K562 (cell line): ENCODE measurements at regions not wholly inside any gene's neighbourhood (a gene's known extent, or its start where the extent isn't known, plus 50 kb on each side); places are given as distances from the start of the nearest gene placed in this dataset.

ENCODE experiments used
- ATAC-seq: fragments of 200-7000 bp; cut with Tn5 transposase; 3 replicates; pipeline ENCODE4 v1.9.1; 2020; ENCODE audit warnings: moderate library complexity
- BruUV-seq: library from RNA; stranded (reverse); fragments of 400-500 nt; replicated peaks from 2 replicates; lab custom pipeline; 2021; lab: Mats Ljungman, UMichigan
- CTCF ChIA-PET: fragments of 300-600 bp; formaldehyde crosslinking; extraction: SDS; loops from one replicate; lab custom pipeline; 2021; ENCODE audit warnings: low intra/inter-chr PET ratio; lab: Yijun Ruan, JAX
- POLR2A ChIA-PET: fragments of 300-600, 350-650 bp; sonication (Branson Sonifier 250); formaldehyde crosslinking; extraction: SDS; loops from one replicate; lab custom pipeline; 2021; ENCODE audit warnings: antibody characterized with exemption, inconsistent platforms; lab: Yijun Ruan, JAX
- DNase-seq, 4 experiments: peaks; one replicate each; pipeline versions ENCODE4 v3.0.0 to v3.0.0-alpha.2; 2011 to 2018; ENCODE audit warnings: low spot score in 3 of 4, mixed read lengths in 3 of 4; ENCODE audit errors: extremely low read depth in 1 of 4
- FAIRE-seq: peaks from 2 replicates; lab custom pipeline; 2011; peaks lifted over from hg19 to GRCh38; lab: Jason Lieb, UNC
- H2AFZ ChIP-seq: 2 replicates; pipeline ENCODE4 v1.6.0; 2011; ENCODE audit warnings: low read depth, low read length, control low read depth, inconsistent platforms
- H3K27ac ChIP-seq: fragments of 200-600 bp; 3 replicates; pipeline ENCODE4 v1.8.0; 2011; ENCODE audit warnings: low read depth, mild to moderate bottlenecking, control low read depth, inconsistent platforms, low read length, moderate library complexity, mixed read lengths; ENCODE audit errors: extremely low read depth
- H3K27me3 ChIP-seq, 2 experiments: fragments of 300-600 bp in 1 of 2; 2 replicates in 1 of 2; 3 replicates in 1 of 2; pipeline versions ENCODE4 v1.6.0 to v1.8.0; 2011; ENCODE audit warnings: inconsistent platforms in 2 of 2, low read length in 2 of 2, mild to moderate bottlenecking in 1 of 2, mixed read lengths in 1 of 2, moderate library complexity in 1 of 2; ENCODE audit not compliant: control insufficient read depth in 2 of 2, insufficient read depth in 2 of 2
- H3K36me3 ChIP-seq: fragments of 300-600 bp; 3 replicates; pipeline ENCODE4 v1.8.0; 2011; ENCODE audit warnings: mild to moderate bottlenecking, low read length, inconsistent platforms; ENCODE audit not compliant: control insufficient read depth, insufficient read depth
- H3K4me1 ChIP-seq, 2 experiments: fragments of 200-600 bp in 1 of 2; replicated peaks in 1 of 2; 2 replicates in 1 of 2; 3 replicates in 1 of 2; pipeline versions ENCODE4 v1.5.1 to v1.8.0; 2011; ENCODE audit warnings: inconsistent platforms in 2 of 2, low read length in 2 of 2, mild to moderate bottlenecking in 1 of 2, mixed read lengths in 1 of 2, moderate library complexity in 1 of 2; ENCODE audit not compliant: control insufficient read depth in 2 of 2, insufficient read depth in 2 of 2
- H3K4me2 ChIP-seq: 2 replicates; pipeline ENCODE4 v1.6.1; 2011; ENCODE audit warnings: low read length, control low read depth, inconsistent platforms, mixed read lengths; ENCODE audit not compliant: insufficient read depth
- H3K4me3 ChIP-seq: fragments of 200-600 bp; sonication (generic), shearing (Covaris generic); 2 replicates; pipeline ENCODE4 v1.5.1; 2016; ENCODE audit warnings: control low read depth, inconsistent platforms
- H3K79me2 ChIP-seq: fragments of 200-600 bp; 3 replicates; pipeline ENCODE4 v1.8.0; 2011; ENCODE audit warnings: low read length, inconsistent platforms; ENCODE audit not compliant: control insufficient read depth, insufficient read depth
- H3K9ac ChIP-seq, 2 experiments: 2 replicates each; pipeline versions ENCODE4 v1.6.0 to v1.6.1; 2011; ENCODE audit warnings: low read depth in 2 of 2, low read length in 2 of 2, control low read depth in 1 of 2, inconsistent platforms in 1 of 2, mild to moderate bottlenecking in 1 of 2, mixed read lengths in 1 of 2; ENCODE audit not compliant: insufficient read depth in 1 of 2
- H3K9me1 ChIP-seq: one replicate; pipeline ENCODE4 v1.6.0; 2011; ENCODE audit warnings: inconsistent platforms, mild to moderate bottlenecking, low read length, moderate library complexity; ENCODE audit not compliant: control insufficient read depth, insufficient read depth
- H3K9me3 ChIP-seq: replicated peaks from 2 replicates; pipeline ENCODE4 v1.5.1; 2011; ENCODE audit warnings: low read depth, low read length, inconsistent platforms; ENCODE audit not compliant: control insufficient read depth, insufficient read depth
- H4K20me1 ChIP-seq: replicated peaks from 2 replicates; pipeline ENCODE4 v1.6.1; 2011; ENCODE audit warnings: low read length, inconsistent platforms, mixed read lengths; ENCODE audit not compliant: control insufficient read depth, insufficient read depth
- CBFA2T3 ChIP-seq: fragments of 450-650 bp; IDR thresholded peaks from 2 replicates; pipeline ENCODE4 v1.6.1; 2017
- DIDO1 ChIP-seq: fragments of 450-650 bp; IDR thresholded peaks from 2 replicates; pipeline ENCODE4 v1.6.1; 2016; ENCODE audit warnings: low read depth, missing biosample characterization, missing genetic modification characterization
- FOXJ3 ChIP-seq: sonication (generic); formaldehyde crosslinking; IDR thresholded peaks from 2 replicates; pipeline ENCODE4 v1.4.0; 2020; ENCODE audit warnings: mild to moderate bottlenecking, missing genetic modification reagents
- GABPA ChIP-seq: fragments of 200-800 bp; sonication (Bioruptor generic); conservative IDR thresholded peaks from 2 replicates; pipeline ENCODE4 v1.6.1; 2016; ENCODE audit warnings: low read depth, missing genetic modification characterization, missing compliant biosample characterization
- GTF2B ChIP-seq: IDR thresholded peaks from 2 replicates; pipeline ENCODE4 v1.6.1; 2011; ENCODE audit not compliant: insufficient read length; ENCODE audit errors: extremely low read depth
- MYNN ChIP-seq, 2 experiments: sonication (generic); formaldehyde crosslinking in 1 of 2; IDR thresholded peaks; 2 replicates each; pipeline versions ENCODE4 v1.5.0 to v1.6.1; 2016 to 2020; ENCODE audit warnings: antibody characterized with exemption in 1 of 2, missing genetic modification reagents in 1 of 2
- PURB ChIP-seq: sonication (generic); formaldehyde crosslinking; IDR thresholded peaks from 2 replicates; pipeline ENCODE4 v1.9.0; 2021; ENCODE audit warnings: low read depth, mild to moderate bottlenecking, missing genetic modification reagents
- TCFL5 ChIP-seq: fragments of 250-450 bp; sonication (Bioruptor Pico); conservative IDR thresholded peaks from 2 replicates; pipeline ENCODE4 v1.6.1; 2021; ENCODE audit warnings: mild to moderate bottlenecking, moderate library complexity, matching md5 sums
- TFAM ChIP-seq: fragments of 250-450 bp; sonication (Bioruptor Pico); conservative IDR thresholded peaks from 2 replicates; pipeline ENCODE4 v1.5.0; 2021; ENCODE audit warnings: mild to moderate bottlenecking, moderate library complexity
- ZBTB7A ChIP-seq: IDR thresholded peaks from 2 replicates; pipeline ENCODE4 v1.6.1; 2011; ENCODE audit warnings: low read depth, mild to moderate bottlenecking, low read length, moderate library complexity, borderline replicate concordance; ENCODE audit not compliant: control insufficient read depth
- ZNF830 ChIP-seq: fragments of 250-450 bp; sonication (Bioruptor Pico); IDR thresholded peaks from 2 replicates; pipeline ENCODE4 v1.5.0; 2021; ENCODE audit warnings: mild to moderate bottlenecking
- WGBS: fragments of 100-300 bp; shearing (Covaris generic); methylation state at CpG from one replicate; pipeline ENCODE4 v1.1.6; 2016; ENCODE audit warnings: low coverage, mixed read lengths; ENCODE audit not compliant: insufficient coverage; ENCODE audit errors: missing lambda C conversion rate; 5-methylcytosine and 5-hydroxymethylcytosine counted together
- in situ Hi-C: fragments of 300-500 bp; cut with MboI; formaldehyde crosslinking; loops from 4 replicates; pipeline ENCODE4 v1.15.0; 2018; ENCODE audit warnings: inconsistent platforms, mixed read lengths
- intact Hi-C: fragments of 100-400 bp; cut with micrococcal nuclease; formaldehyde crosslinking; loops from 2 replicates; pipeline ENCODE4 v1.14.2; 2022
- TF ChIP-seq, protein P1 (sequence below): fragments of 250-450 bp; sonication (Bioruptor Pico); IDR thresholded peaks from 2 replicates; pipeline ENCODE4 v1.8.0; 2021; ENCODE audit warnings: moderate library complexity, mild to moderate bottlenecking, inconsistent platforms
- TF ChIP-seq, protein P2 (sequence below): fragments of 450-650 bp; IDR thresholded peaks from 2 replicates; pipeline ENCODE4 v1.7.1; 2018; ENCODE audit warnings: mild to moderate bottlenecking, low read depth; ENCODE audit not compliant: partially characterized antibody

DNA sequence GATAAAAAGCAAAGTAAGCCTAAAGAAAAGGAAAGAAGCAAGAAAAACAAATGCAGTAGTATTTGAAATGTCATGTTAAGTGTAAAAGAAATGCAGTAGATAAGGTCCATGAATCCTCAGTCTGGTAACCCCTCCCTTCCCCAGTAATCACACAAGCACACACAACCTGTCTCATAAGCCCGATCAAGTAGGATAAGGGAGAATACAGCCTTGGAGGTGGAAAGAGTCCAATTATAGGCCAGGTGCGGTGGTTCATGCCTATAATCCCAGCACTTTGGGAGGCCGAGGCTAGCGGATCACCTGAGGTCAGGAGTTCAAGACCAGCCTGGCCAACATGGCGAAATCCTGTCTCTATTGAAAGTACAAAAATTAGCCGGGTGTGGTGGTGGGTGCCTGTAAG is 117.9 kb downstream of the GADD45G start:
- H4K20me1 ChIP-seq = no peaks in the 10 kb centered on the region
- ATAC-seq (no peak), DNase-seq (no peak), FAIRE-seq (no peak)
- BruUV-seq = no TSS peak
- peaks cover 0 to 4% of the 10 kb centered on the region in 2 experiments; a peak in 2 of 5 replicates for H3K27me3 ChIP-seq
- H2AFZ ChIP-seq = no peak overlapping the region
- ChIA-PET CTCF (no interaction called here), POLR2A (no interaction called here)
- WGBS = 0% methylated on average over 4 of the region's 6 CpGs
- no peak overlapping the region for H3K27ac ChIP-seq
- no peaks in the 10 kb centered on the region for H3K9me3 ChIP-seq
- no peaks in the 10 kb centered on the region for H3K79me2 ChIP-seq
- no peak overlapping the region for H3K4me3 ChIP-seq
- H3K36me3 ChIP-seq = no peaks in the 10 kb centered on the region
- intact Hi-C loops = no loop called here
- no peak for TF ChIP-seq MYNN (IDR thresholded peaks at IDR 0.05)
- TF ChIP-seq MYNN (CRISPR knock-in tag; IDR thresholded peaks at IDR 0.05) = no peak
- TF ChIP-seq GTF2B = no peak
- TF ChIP-seq, protein P1, sequence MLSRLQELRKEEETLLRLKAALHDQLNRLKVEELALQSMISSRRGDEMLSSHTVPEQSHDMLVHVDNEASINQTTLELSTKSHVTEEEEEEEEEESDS = no peak
- no peak for TF ChIP-seq CBFA2T3
- in situ Hi-C loops = no loop called here
- H3K4me1 ChIP-seq = no peaks in the 10 kb centered on the region
- H3K9ac ChIP-seq = no peak overlapping the region
- no peaks in the 10 kb centered on the region for H3K9me1 ChIP-seq
- no peak overlapping the region for H3K4me2 ChIP-seq

GRCh38 chr9:89723469-89724100 is 118.8 kb downstream of the GADD45G start:
- H3K9me3 ChIP-seq = no peaks in the 10 kb centered on the region
- H3K4me3 ChIP-seq = no peak overlapping the region
- intact Hi-C loops = no loop called here
- ATAC-seq (no peak), FAIRE-seq (no peak), DNase-seq (no peak)
- no TSS peak for BruUV-seq
- H4K20me1 ChIP-seq = no peaks in the 10 kb centered on the region
- no peaks in the 10 kb centered on the region for H3K9me1 ChIP-seq
- CTCF ChIA-PET = no interaction called here
- in situ Hi-C loops = no loop called here
- H3K4me2 ChIP-seq = no peak overlapping the region
- POLR2A ChIA-PET = no interaction called here
- no peak overlapping the region for H3K27ac ChIP-seq
- H3K9ac ChIP-seq = no peak overlapping the region
- H2AFZ ChIP-seq = no peak overlapping the region
- peaks cover 0 to 4% of the 10 kb centered on the region in 2 experiments; a peak in 2 of 5 replicates for H3K27me3 ChIP-seq
- WGBS = 0% methylated on average over 3 of the region's 3 CpGs
- H3K4me1 ChIP-seq = no peaks in the 10 kb centered on the region
- H3K79me2 ChIP-seq = no peaks in the 10 kb centered on the region
- H3K36me3 ChIP-seq = no peaks in the 10 kb centered on the region
- TF ChIP-seq DIDO1 (tag) (no peak), TCFL5 (CRISPR knock-in tag) (no peak), PURB (CRISPR knock-in tag) (no peak), FOXJ3 (CRISPR knock-in tag) (no peak), ZBTB7A (no peak), TFAM (CRISPR knock-in tag) (no peak), ZNF830 (CRISPR knock-in tag) (no peak), GABPA (no peak), CBFA2T3 (no peak)
- TF ChIP-seq, protein P2, sequence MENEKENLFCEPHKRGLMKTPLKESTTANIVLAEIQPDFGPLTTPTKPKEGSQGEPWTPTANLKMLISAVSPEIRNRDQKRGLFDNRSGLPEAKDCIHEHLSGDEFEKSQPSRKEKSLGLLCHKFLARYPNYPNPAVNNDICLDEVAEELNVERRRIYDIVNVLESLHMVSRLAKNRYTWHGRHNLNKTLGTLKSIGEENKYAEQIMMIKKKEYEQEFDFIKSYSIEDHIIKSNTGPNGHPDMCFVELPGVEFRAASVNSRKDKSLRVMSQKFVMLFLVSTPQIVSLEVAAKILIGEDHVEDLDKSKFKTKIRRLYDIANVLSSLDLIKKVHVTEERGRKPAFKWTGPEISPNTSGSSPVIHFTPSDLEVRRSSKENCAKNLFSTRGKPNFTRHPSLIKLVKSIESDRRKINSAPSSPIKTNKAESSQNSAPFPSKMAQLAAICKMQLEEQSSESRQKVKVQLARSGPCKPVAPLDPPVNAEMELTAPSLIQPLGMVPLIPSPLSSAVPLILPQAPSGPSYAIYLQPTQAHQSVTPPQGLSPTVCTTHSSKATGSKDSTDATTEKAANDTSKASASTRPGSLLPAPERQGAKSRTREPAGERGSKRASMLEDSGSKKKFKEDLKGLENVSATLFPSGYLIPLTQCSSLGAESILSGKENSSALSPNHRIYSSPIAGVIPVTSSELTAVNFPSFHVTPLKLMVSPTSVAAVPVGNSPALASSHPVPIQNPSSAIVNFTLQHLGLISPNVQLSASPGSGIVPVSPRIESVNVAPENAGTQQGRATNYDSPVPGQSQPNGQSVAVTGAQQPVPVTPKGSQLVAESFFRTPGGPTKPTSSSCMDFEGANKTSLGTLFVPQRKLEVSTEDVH = no peak
